Fibroblast of peridontal ligament (primary cell): ENCODE measurements at regions not wholly inside any gene's neighbourhood (a gene's known extent, or its start where the extent isn't known, plus 50 kb on each side); places are given as distances from the start of the nearest gene placed in this dataset.
"Not testable (repeated sequence)": the region's sequence is repeated elsewhere in the genome, so short reads cannot be mapped to it uniquely, and the experiment has no call there.

Experiments used
- DNase-seq: peaks from one replicate; pipeline ENCODE4 v3.0.0-alpha.2; 2010; ENCODE audit errors: extremely low read depth

GRCh38 chr1:148432318-148432717 lies 50.8 kb downstream of the PPIAL4G start:
- DNase-seq, result peak; percentile 29

DNA sequence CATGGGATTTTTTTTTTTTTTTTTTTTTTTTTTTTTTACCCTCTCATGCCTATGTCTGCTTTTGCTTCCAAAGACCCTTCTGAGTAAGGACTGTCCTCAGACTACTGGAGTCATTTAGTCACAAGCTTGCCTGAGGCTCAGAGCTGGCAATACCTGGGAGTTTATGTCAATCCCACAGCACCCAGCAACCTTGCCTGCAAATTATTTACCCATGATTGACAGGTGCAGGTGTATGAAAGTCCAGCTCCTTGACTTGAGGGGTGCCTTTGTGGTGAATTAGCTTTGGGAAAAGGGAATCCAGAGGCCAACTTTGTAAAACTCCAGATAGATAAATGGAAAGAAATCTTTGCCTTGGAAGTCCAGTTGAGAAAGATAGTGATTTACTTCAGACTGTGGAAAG lies 53.2 kb downstream of the PPIAL4G start:
- DNase-seq, result not testable (repeated sequence)

- DNase-seq, result peak; percentile 11
These were observed 56.0 kb downstream of the PPIAL4G start for GRCh38 chr1:148426940-148427611.

DNA sequence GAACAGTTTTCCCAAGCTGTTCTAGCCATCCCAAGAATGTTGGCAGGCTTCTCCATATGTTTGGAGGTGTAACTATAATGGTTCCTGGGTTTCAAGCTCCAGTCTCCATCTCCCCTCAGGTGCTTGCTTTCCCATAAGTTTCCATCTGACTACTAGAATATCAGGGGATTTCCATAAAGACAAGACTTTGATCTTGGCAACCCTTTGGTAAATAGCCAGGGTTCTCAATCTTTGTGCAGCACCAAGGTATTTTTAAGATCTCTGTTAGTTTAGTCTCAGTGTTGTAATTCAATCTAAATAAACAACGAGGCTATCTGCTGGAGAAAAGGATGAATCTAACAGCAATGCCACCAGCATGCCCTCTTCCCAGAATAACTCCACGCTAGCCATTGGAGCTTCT lies 56.7 kb downstream of the PPIAL4G start:
- not testable (repeated sequence) for DNase-seq

- DNase-seq, result peak; percentile 43
These were observed 58.7 kb downstream of the PPIAL4G start for GRCh38 chr1:148424143-148425003.

GRCh38 chr1:148422921-148423320 lies 60.2 kb downstream of the PPIAL4G start:
- DNase-seq, result not testable (repeated sequence)

DNA sequence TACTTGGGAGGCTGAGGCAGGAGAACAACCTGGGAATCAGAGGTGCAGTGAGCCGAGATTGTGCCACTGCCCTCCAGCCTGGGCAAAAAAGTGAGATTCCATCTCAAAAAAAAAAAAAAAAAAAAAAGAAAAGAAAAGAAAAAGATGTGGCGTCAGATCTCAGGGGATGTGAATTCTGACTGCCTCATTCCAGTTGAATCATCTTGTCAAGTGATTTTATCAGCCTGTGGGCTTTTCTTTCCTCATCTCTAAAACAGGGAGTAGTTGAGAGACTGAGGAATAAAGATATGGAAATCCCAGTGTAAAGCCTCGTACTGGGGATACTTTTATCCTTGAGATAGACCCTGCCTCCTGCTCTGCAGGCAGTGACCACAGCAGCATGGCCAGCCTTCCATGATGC lies 65.9 kb downstream of the PPIAL4G start:
- not testable (repeated sequence) for DNase-seq

DNA sequence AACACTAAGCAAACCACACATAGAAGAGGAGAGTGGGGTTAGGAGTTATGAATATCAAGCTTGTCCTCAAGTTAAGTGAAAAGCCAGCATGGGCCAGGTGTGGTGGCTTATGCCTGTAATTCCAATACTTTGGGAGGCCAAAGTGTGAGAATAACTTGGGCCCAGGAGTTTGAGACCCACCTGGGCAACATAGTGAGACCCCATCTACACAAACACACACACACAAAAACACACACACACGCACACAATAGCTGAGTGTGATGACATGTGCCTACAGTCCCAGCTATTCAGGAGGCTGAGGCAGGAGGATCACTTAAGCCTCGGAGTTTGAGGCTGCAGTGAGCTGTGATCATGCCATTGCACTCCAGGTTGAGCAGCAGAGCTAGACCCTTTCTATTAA lies 69.7 kb downstream of the PPIAL4G start:
- not testable (repeated sequence) for DNase-seq

DNA sequence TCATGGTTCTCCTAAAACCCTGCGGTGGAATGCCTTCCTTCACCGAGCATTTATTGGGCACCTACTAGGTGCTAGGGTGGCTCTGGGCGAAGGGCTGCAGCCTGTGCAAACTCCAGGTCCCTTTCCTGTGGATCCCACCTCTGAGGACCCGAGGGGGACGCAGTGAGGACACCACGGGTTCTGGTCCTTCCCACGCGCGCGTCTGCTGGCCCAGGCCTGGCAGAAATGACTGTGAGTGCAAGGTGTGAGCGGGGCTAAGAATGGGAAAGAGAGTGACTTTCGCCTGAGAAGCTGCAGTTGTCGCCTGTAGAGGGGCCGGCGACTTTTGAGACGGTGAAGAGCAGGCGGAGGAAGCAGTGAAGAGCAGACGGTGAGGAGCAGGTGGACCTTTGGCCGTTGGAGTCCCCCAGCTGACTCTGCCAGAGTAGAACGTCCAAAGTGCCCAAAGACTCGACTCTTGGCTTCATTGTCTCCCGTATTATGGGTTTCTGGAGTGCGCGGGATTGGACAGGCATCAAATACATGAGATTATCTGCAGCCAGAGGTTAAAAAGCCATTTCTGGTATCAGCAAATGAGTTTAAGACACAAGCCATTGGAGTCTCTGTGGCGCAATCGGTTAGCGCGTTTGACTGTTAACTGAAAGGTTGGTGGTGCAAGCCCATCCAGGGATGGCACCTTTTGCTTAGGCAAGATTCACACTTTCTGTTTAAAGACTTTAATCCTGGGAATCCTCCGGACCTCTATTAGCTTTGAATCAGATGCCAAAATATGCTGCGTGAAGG lies 78.1 kb downstream of the PPIAL4G start:
- DNase-seq, result not testable (repeated sequence)

DNA sequence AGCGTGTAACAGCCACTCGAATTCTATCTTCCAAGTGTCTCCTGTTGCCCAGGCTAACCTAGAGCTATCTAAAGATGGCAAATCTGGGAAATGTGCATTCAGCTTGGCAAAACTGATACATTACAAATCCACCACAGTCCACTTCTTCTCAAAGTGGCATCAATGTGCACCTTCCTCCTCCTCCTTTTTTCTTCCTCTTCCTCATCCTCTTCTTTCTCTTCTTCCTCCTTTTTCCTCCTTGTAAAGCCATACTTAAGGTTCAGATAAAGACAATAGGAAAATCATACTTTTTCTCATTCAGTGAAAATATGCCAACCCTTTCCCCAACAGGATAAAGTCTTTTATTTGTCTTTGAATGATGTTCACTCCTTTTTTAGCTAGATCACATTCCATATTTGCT lies 79.2 kb downstream of the PPIAL4G start:
- not testable (repeated sequence) for DNase-seq

DNA sequence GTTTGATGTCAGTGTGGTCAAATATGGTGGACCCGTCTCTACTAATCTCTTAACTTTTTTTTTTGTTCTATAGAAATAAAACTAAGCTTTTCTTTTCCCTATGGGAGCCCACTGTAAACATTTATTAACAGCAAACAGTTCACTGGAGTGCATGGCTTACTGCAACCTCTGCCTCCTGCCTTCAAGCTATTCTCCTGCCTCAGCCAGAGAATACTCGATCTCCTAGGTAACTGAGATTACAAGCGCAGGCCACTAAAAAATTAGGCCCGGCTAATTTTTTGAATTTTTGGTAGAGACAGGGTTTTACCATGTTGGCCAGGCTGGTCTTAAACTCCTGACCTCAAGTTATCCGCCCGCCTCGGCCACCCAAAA lies 80.0 kb downstream of the PPIAL4G start:
- DNase-seq, result peak; percentile 17

DNA sequence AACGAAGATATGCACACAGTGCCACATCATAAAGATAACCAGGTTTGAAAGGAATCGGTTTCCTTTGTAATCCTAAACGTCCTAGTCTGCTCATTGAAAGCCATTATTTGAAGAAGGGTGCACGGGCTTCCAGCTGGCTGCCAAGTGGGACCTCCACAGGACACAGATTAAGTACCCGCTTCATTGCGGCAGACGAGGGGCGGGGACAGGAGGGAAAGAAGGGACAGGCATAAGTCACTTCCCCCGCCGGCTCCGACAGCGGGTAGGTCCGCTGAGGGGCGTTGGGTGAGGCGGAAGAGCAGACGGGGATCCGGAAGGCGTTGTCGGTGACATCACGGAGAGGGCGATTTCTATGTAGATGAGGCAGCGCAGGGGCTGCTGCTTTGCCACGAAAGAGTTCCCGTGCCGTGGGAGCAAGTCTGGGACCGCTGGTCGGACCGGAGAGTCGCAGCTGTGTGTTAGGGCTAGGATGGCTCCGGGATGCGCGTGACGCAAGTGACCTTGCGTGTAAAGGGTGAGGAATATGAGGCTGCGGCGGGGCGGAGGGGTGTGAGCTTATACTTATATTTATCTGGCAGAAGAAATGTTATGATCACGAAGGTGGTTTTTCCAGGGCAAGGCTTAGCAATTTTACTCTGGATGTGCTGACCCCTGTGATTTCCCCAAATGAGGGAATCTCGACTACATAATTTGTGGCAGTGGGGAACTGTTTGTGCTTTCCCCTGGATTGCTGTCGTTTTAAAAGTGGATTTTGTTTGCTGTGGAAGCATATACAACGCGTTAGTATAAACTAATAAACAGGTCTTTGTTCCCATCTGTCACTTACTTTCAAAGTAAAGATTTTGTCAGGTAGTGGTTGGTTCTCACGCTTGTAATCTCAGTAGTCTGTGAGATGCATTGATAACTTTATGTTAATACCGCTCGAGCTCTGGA lies 80.7 kb downstream of the PPIAL4G start:
- peak; percentile 44 for DNase-seq

GRCh38 chr1:148397516-148397915 lies 85.6 kb downstream of the PPIAL4G start:
- DNase-seq, result not testable (repeated sequence)

DNA sequence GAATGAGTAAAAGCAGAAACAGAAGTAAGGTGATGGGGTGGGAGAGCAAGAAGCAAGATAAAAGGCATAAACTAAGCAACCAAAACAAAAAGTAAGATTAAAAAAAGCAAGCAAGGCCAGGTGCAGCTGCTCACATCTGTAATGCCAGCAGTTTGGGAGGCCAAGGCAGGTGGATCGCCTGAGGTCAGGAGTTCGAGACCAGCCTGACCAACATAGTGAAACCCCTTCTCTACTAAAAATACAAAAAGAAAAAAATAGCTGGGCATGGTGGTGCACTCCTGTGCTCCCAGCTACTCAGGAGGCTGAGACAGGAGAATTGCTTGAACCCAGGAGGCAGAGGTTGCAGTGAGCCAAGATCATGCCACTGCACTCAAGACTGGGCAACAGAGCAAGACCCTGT lies 90.6 kb downstream of the PPIAL4G start:
- not testable (repeated sequence) for DNase-seq

DNA sequence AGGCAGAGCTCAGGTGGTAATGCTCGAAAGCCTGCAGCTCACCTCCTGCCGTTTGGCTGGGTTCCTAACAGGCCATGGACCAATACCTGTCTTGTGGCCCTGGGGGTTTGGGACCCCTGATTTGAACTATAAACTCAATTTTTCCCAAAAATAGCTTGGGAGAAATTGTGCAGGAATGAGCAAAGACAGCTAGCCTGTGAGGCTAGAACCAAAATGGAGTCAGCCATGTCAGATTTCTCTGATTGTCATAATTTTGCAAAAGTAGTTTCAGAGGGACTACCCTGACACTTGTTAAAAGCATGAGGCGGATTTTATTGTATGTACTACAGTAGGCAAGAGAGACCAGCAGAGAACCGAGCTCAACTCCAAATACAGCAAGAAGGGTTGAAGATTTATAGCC lies 91.8 kb downstream of the PPIAL4G start:
- DNase-seq, result not testable (repeated sequence)

DNA sequence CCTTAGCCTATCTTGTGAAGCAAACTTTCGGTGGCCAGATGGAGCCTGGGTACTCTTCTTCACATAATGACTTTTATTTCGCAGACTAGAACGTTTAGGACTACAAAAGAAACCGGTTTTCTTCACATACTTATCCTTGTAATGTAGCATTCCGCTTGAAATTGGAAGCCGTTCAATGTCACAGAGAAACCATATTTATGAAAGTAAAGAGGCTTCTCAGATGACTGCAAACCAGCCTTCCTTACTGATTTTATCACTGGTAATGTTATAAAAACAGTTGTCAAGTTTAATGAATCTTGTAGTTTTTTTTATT lies 94.1 kb downstream of the PPIAL4G start:
- DNase-seq, result no peak

- peak; percentile 89 for DNase-seq
These were observed 94.7 kb downstream of the PPIAL4G start for GRCh38 chr1:148388260-148389026.

DNA sequence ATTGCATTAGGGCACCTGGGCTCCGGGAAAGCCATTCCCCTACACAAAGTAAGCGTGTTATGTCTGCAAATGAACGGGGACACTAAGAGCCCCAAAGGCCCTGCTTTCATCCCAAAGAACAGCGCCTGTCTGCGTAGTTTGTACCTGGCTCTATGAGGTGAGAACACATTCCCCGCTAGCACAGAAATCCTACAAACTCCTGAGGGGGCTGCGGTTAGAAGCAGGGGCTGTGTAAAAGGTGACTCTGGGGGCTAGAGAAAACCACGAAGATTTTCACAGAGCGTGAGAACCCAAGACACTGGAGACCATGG lies 95.2 kb downstream of the PPIAL4G start:
- DNase-seq, result not testable (repeated sequence)

GRCh38 chr1:148387122-148387948 lies 95.8 kb downstream of the PPIAL4G start:
- not testable (repeated sequence) for DNase-seq

- no peak for DNase-seq
These were observed 96.5 kb downstream of the PPIAL4G start for GRCh38 chr1:148386617-148387016.
